AG08395 (cell line): ENCODE measurements at regions not wholly inside any gene's neighbourhood (a gene's known extent, or its start where the extent isn't known, plus 50 kb on each side); places are given as distances from the start of the nearest gene placed in this dataset.
A peak's percentile ranks its signal among the peaks of the same experiment; 100 is the strongest.

Experiments
- DNase-seq: peaks from one replicate; pipeline ENCODE4 v3.0.0; 2012; ENCODE audit warnings: mixed read lengths, low spot score

- DNase-seq = no peak
These were observed 925.1 kb downstream of the PCDH7 start for GRCh38 chr4:31645236-31645635.

- no peak for DNase-seq
These were observed 927.6 kb downstream of the PCDH7 start for GRCh38 chr4:31647786-31648185.

- no peak for DNase-seq
These were observed 929.7 kb downstream of the PCDH7 start for GRCh38 chr4:31649878-31650277.

GRCh38 chr4:31651541-31651940 is 931.4 kb downstream of the PCDH7 start:
- no peak for DNase-seq

GRCh38 chr4:31655328-31655727 is 935.2 kb downstream of the PCDH7 start:
- DNase-seq = no peak

GRCh38 chr4:31657859-31658570 is 937.8 kb downstream of the PCDH7 start:
- no peak for DNase-seq

- DNase-seq = no peak
These were observed 940.7 kb downstream of the PCDH7 start for GRCh38 chr4:31660916-31661315.

GRCh38 chr4:31662951-31663350 is 942.8 kb downstream of the PCDH7 start:
- DNase-seq = no peak

GRCh38 chr4:31667686-31668085 is 947.5 kb downstream of the PCDH7 start:
- DNase-seq = no peak

- DNase-seq = peak; percentile 12
These were observed 954.3 kb downstream of the PCDH7 start for GRCh38 chr4:31674313-31674947.

- DNase-seq = no peak
These were observed 958.2 kb downstream of the PCDH7 start for GRCh38 chr4:31678356-31678755.

GRCh38 chr4:31682796-31683195 is 962.6 kb downstream of the PCDH7 start:
- no peak for DNase-seq

GRCh38 chr4:31687717-31688342 is 967.7 kb downstream of the PCDH7 start:
- DNase-seq = no peak

- DNase-seq = no peak
These were observed 972.3 kb downstream of the PCDH7 start for GRCh38 chr4:31692399-31692940.

GRCh38 chr4:31701256-31701655 is 981.1 kb downstream of the PCDH7 start:
- DNase-seq = no peak

- no peak for DNase-seq
These were observed 982.2 kb downstream of the PCDH7 start for GRCh38 chr4:31702326-31702725.

GRCh38 chr4:31714238-31714637 is 994.1 kb downstream of the PCDH7 start:
- no peak for DNase-seq

- no peak for DNase-seq
These were observed 995.1 kb downstream of the PCDH7 start for GRCh38 chr4:31715302-31715701.

GRCh38 chr4:31727030-31727429 is 1006.9 kb downstream of the PCDH7 start:
- DNase-seq = no peak

- no peak for DNase-seq
These were observed 1014.8 kb downstream of the PCDH7 start for GRCh38 chr4:31735004-31735403.

- DNase-seq = no peak
These were observed 1017.2 kb downstream of the PCDH7 start for GRCh38 chr4:31737419-31737818.

GRCh38 chr4:31741326-31741725 is 1021.2 kb downstream of the PCDH7 start:
- DNase-seq = no peak

GRCh38 chr4:31748382-31748781 is 1028.2 kb downstream of the PCDH7 start:
- no peak for DNase-seq
